ENCODE measurements at regions not wholly inside any gene's neighbourhood (a gene's known extent, or its start where the extent isn't known, plus 50 kb on each side); places are given as distances from the start of the nearest gene placed in this dataset.
"Not testable (repeated sequence)": the region's sequence is repeated elsewhere in the genome, so short reads cannot be mapped to it uniquely, and the experiment has no call there.

- not testable (repeated sequence) for TF ChIP-seq CTCF (IDR thresholded peaks at IDR 0.05; ENCODE audit: insufficient read depth, low read depth, low read length); EZH2 (IDR thresholded peaks at IDR 0.05; ENCODE audit: insufficient read depth, low read length)
Observed at GRCh38 chr3:17816839-17817238, 74.4 kb upstream of the TBC1D5 start.

All from astrocyte (in vitro differentiated cells and primary cell).